ENCODE measurements at regions not wholly inside any gene's neighbourhood (a gene's known extent, or its start where the extent isn't known, plus 50 kb on each side); places are given as distances from the start of the nearest gene placed in this dataset.

DNA sequence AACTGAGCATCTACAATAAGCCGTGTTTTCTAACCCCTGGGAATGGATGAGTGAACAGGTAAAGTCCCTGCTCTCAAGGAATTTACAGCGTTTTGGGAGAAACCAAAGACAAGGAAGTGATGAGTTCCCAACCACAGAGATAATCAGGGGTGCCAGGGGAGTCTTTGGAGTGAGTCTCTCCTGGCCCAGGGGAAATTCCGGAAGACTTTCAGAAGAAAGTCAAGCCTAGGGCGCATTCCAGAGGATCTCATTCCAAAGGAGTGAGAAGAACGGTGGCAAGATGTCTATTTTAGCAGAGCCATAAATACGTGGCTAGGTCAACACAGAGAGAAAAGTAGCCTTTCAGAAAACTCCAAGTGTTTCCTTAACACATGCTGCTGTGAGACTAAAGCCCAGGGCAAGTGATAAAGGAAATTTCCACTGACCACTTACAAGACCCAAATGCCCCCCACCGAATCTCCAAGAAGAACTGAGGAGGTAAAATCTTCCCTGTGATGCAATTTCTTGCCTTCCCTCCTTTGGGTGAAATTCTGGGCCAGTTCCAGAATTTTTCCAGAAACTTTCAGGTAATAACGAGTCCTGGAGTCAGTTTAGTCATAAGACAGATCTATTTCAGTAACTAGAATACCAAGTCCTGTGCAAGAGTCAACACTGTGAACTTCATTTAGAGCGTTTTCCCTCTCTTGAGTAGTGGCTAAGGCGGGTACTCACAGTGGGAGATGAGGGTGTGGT is 437.4 kb downstream of the NR2F2 start:
- TF ChIP-seq, protein P1, sequence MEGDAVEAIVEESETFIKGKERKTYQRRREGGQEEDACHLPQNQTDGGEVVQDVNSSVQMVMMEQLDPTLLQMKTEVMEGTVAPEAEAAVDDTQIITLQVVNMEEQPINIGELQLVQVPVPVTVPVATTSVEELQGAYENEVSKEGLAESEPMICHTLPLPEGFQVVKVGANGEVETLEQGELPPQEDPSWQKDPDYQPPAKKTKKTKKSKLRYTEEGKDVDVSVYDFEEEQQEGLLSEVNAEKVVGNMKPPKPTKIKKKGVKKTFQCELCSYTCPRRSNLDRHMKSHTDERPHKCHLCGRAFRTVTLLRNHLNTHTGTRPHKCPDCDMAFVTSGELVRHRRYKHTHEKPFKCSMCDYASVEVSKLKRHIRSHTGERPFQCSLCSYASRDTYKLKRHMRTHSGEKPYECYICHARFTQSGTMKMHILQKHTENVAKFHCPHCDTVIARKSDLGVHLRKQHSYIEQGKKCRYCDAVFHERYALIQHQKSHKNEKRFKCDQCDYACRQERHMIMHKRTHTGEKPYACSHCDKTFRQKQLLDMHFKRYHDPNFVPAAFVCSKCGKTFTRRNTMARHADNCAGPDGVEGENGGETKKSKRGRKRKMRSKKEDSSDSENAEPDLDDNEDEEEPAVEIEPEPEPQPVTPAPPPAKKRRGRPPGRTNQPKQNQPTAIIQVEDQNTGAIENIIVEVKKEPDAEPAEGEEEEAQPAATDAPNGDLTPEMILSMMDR (IDR thresholded peaks at IDR 0.05; ENCODE audit: borderline replicate concordance, extremely low read depth, low read length, poor library complexity, severe bottlenecking), result no peak
- no peak for TF ChIP-seq EZH2 (IDR thresholded peaks at IDR 0.05; ENCODE audit: borderline replicate concordance, low read depth, low read length, severe bottlenecking)
